ENCODE measurements at regions not wholly inside any gene's neighbourhood (a gene's known extent, or its start where the extent isn't known, plus 50 kb on each side); places are given as distances from the start of the nearest gene placed in this dataset.
"Not testable (repeated sequence)": the region's sequence is repeated elsewhere in the genome, so short reads cannot be mapped to it uniquely, and the experiment has no call there.

DNA sequence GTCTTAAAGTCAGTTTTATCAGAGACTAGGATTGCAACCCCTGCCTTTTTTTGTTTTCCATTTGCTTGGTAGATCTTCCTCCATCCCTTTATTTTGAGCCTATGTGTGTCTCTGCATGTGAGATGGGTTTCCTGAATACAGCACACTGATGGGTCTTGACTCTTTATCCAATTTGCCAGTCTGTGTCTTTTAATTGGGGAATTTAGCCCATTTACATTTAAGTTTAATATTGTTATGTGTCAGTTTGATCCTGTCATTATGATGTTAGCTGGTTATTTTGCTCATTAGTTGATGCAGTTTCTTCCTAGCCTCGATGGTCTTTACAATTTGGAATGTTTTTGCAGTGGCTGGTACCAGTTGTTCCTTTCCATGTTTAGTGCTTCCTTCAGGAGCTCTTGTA, 93.3 kb upstream of the GALNT18 start:
- DNase-seq (ENCODE audit: low read depth): not testable (repeated sequence)

DNA sequence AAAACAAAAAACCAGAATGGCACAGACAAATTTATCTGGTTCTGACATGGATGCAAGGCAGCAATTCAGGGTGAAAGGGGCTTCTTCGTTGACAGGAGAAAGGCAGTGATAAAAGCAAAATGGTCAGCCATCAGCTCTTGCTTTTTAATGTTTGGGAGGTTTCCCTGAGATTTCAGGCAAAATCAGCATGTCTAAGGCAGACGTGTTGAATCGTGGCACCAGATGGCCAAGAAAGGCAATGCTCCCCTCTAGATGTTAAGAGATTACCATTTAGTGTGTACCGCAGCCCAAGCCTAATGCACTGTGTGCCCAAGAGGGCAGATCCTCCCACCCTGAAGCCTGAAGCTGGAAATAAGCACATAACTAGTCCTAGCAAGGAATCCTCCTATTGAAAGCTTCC, 88.8 kb upstream of the GALNT18 start:
- DNase-seq (ENCODE audit: low read depth): no peak

DNA sequence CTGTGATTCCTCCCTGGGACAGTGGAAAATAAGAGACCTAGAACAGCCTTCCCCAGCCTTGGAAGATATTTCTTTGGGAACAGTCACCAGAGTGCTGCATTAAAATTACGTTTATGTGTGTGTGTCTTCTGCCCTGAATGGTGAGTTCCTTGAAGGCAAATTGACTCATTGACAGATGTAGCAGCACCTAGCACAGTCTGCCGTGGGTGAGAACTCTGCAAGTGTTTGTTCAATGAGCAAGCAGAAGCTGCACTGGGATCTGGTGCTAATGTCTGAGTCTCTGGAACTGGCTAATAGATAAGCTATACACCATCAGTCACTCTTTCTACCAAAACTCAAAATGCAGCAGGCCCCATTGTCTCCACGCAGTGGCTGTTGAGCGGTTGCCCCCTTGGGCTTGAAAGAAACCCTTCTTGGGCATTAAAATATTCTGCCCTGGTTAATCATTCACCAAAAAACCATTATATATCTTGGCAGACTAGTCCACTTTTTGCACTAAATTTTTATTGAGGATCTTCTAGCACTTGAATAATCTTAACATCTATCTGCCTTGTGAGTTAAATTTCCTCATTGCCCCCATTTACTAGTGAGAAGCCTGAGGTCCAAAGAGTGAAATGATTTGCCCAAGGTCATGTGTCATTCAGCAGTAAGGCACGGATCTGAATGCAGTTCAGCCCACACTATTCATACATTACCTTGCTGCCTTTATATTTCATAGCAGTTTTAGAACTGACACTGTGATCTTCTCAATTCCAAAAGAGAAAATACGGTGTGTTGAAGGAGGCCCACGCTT, 87.8 kb upstream of the GALNT18 start:
- DNase-seq (ENCODE audit: low read depth): no peak

DNA sequence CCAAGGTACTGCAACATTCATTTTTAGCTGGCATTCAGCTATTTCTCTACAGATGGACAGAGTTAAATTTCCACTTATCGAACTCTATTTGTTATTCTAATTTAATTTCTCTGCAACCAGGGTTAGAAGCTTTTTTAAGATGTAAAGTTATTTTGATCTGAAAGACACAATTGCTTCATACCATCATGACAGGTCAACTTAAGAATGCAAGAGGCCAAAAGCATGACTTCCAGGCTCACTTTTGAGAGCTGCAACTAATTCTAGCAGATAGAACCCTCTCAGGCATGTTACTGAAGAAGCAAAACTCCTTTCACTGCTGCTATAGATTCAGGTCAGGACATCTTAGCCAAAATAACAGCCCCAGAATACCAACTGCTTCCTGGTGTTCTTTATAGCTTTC, 86.5 kb upstream of the GALNT18 start:
- no peak for DNase-seq (ENCODE audit: low read depth)

DNA sequence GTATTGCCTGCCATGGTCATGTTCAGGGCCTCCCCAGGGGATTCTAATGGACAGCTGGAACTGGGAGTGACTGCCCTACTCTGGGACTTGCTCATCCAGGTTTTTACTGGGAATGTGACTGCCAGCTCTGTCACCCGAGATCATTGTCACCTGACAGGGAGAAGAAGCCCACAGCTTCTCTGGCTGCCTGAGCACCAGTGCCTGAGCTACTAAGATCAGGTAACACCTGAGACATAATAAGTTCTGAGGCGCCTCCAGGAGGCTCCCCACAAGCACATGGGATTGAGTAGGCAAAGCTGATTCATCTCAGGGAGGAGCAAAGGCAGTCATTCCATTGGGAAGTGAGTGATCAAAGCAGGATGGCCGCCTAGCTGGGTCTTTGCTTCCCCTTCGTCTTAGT, 84.2 kb upstream of the GALNT18 start:
- DNase-seq (ENCODE audit: low read depth): no peak

DNA sequence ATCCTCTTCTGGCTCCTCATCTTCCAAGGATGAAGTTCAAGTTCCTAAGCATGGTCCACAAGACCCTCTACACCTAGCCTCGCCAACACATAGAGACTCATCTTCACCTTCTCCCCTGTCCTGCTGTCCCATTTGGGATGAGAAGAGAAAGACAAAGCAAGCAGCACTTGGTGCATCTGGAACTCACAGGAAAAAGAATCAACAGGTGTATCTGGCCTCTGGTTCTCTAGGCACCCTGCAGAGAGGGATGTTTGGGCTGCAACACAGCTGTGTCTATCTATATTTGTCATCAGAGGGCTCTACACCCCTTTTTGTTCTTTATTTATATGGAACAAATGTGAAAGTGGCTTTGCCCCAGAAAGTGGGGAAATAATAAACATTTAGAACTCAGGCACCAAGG, 82.1 kb upstream of the GALNT18 start:
- DNase-seq (ENCODE audit: low read depth): no peak

DNA sequence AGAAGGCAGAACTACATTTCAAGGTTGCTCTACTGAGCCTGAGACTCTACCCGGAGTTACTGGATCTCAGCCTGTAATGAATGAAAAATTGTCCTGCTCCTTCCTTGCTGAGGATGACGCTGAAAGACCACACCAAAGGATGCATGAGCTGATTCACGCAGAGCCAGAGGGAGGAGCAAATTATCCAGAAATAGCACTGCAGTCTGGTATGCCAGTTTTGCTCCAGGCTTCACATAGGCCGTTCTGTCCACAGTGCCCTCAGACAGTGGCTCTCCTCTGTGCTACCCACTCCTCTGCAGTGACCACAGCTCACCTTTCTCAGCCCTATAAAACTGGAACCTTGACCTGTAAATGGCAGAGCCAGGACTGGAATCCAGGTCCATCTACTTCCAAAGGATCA, 79.3 kb upstream of the GALNT18 start:
- DNase-seq (ENCODE audit: low read depth): no peak

DNA sequence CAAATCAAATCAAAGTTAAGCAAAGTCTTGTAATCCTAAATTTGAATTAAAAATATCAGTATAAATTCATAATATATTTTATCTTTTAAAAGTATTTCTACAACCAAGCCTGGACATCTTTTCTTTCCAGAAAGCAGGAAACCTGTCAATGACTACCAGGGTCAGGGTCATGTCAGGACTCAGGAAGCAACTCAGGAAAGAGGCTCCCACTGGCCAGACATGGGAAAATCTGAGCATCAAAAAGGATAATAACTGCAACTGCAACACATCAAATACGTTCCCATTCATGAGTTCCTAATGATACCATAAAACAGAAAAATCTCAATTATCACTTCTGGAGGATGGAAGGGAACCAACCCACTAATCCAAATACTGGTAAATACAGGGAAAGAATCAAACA, 76.0 kb upstream of the GALNT18 start:
- DNase-seq (ENCODE audit: low read depth): no peak

DNA sequence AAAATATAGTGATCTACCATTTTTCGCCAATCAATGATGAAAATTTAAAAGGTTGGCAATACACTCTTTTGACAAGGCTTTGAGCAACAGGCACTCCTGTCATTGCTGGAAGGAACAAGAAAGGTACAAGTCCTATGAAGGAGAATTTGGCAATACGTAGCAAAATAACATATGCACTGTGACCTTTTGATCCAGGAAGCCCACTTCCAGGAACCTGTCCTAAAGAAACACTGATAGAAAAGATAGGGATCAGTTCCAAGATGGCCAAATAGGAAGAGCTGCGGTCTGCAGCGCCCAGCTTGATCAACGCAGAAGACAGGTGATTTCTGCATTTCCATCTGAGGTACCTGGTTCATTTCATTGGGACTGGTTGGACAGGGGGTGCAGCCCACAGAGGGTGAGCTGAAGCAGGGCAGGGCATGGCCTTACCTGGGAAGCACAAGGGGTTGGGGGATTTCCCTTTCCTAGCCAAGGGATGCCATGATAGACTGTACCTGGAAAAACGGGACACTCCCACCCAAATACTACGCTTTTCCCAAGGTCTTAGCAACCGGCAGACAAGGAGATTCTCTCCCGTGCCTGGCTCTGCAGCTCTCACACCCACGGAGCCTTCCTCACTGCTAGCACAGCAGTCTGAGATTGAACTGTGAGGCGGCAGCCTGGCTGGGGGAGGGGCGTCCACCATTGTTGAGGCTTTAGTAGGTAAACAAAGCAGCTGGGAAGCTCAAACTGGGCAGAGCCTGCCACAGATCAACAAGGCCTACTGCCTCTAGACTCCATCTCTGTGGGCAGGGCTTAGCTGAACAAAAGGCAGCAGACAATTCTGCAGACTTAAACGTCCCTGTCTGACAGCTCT, 69.7 kb upstream of the GALNT18 start:
- DNase-seq (ENCODE audit: low read depth): no peak

DNA sequence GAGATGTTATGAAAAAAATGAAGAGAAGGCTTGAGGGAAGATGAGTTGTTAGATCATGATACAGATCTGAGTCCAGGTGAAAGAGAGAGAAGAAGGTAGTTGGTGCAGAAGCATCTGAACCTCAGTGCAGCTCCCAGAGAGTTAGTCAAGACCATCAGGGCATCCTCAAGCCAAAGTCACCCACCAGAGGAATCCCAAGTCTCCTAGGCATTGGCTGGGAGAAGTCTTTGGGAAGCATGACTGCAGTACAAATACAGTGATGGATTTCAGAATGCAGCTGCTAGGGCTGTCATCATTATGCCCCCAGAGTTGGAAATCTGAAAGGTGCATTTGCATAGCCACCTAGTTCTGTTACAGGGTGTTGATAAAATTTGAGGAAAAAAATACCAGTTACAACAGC, 59.7 kb upstream of the GALNT18 start:
- no peak for DNase-seq (ENCODE audit: low read depth)

DNA sequence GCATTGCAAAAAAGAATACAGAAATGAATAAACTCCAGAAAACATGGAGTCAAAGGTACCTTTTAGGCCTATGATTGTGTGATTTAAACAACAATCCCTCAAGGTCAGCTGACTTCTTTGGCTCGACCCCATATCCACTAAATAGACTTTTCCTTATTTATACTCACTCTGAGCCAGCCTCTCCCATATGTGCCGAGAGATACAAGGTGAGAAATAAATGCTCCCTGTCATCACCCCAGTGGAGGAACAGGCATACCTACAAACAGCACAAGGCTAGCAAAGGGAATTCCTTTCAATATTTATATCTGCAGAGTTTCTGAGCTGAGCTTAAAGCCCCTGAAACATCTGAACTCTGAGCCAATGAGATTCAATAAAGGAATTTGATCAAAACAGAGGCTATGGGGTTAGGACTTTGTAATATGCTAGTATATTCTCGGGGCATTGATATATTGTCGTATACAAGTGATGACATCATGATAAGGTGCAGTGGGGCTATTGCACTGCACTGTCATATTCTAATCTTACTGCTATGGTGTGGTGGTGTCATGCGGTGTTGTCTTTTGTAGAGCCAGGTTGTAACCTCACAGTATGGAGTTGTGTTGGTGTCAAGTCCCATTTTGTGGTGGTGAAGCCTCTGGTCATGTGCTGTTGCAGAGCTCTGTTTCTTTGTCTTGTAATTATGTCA, 56.0 kb upstream of the GALNT18 start:
- no peak for DNase-seq (ENCODE audit: low read depth)

DNA sequence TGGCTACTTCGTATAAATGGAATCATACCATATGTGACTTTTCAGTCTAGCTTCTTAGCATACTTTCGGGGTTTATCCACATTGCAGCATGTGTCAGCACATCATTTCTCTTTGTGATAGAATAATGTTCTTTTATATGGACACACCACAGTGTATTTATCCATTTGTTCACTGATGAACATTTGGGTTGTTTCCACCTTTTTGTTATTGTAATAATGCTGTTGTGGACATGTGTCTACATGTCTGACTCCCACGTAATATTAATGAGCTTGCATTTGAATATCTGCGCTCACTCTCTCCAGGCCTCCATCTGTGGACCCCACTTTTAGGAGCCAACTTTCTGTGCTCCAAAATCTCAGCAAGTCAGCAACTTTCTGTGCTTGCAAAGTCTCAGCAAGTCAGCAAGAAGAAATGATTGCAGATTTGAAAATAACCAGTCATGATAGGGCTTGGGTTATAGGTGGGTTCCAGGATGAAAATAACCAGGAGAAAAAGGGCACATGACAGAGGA, 53.9 kb upstream of the GALNT18 start:
- DNase-seq (ENCODE audit: low read depth): no peak

DNA sequence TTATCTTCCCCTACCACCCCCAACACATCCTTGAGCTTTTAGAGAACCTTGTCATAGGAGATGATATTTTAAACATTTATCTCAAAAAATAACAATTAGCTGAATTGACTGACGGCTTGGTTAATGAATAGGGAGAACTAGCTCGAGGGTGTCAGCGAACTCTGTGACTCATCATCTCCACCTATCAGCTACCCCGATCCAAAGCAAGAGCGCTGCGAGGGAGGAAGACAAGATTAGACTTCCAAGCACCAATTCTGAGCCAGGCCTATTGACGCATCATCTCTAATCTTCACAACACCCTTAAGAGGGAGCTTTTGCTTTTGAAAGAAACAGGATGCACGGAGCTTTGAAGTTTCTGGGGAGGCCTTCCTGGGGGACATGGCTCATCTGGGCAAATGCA, 51.0 kb upstream of the GALNT18 start:
- no peak for DNase-seq (ENCODE audit: low read depth)

DNA sequence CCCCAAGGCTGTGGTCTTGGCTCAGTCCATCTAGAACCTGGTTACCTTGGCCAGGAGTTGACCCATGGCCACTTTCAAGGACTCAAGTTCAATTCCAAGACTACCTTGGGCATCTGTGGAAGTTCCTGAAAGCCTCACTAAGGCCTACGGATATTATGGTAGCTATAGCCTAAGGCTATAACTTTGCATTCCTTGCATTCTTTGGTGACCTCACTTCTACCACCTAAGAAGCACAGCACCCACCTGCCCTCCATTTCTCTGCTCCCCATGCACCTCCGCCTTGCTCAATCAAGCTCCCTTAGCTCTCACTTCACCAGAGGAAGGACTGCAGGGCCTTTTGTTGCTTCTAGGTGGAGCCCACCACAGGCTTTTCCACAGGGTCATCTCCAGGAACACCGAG, 50.3 kb upstream of the GALNT18 start:
- no peak for DNase-seq (ENCODE audit: low read depth)

All from activated T-helper 1 cell treated with Interleukin-2 at 50 U/mL for 16 hours (primary cell).